ENCODE measurements at regions not wholly inside any gene's neighbourhood (a gene's known extent, or its start where the extent isn't known, plus 50 kb on each side); places are given as distances from the start of the nearest gene placed in this dataset.

GRCh38 chr1:232139444-232139843 lies 490.5 kb downstream of the SIPA1L2 start:
- no peak overlapping the region for H3K4me3 ChIP-seq (ENCODE audit: low read length)
- no peak for DNase-seq (ENCODE audit: low read depth)
- TF ChIP-seq, protein P1, sequence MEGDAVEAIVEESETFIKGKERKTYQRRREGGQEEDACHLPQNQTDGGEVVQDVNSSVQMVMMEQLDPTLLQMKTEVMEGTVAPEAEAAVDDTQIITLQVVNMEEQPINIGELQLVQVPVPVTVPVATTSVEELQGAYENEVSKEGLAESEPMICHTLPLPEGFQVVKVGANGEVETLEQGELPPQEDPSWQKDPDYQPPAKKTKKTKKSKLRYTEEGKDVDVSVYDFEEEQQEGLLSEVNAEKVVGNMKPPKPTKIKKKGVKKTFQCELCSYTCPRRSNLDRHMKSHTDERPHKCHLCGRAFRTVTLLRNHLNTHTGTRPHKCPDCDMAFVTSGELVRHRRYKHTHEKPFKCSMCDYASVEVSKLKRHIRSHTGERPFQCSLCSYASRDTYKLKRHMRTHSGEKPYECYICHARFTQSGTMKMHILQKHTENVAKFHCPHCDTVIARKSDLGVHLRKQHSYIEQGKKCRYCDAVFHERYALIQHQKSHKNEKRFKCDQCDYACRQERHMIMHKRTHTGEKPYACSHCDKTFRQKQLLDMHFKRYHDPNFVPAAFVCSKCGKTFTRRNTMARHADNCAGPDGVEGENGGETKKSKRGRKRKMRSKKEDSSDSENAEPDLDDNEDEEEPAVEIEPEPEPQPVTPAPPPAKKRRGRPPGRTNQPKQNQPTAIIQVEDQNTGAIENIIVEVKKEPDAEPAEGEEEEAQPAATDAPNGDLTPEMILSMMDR (conservative IDR thresholded peaks at IDR 0.05; ENCODE audit: low read depth, low read length), result no peak

GRCh38 chr1:232138044-232138443 lies 491.9 kb downstream of the SIPA1L2 start:
- no peak for DNase-seq (ENCODE audit: low read depth)

GRCh38 chr1:232137066-232137465 lies 492.9 kb downstream of the SIPA1L2 start:
- H3K4me3 ChIP-seq (ENCODE audit: low read length), result no peak overlapping the region
- DNase-seq (ENCODE audit: low read depth), result no peak
- TF ChIP-seq, protein P1 (conservative IDR thresholded peaks at IDR 0.05; ENCODE audit: low read depth, low read length), result no peak

More at GRCh38 chr1:232138044-232138443, 491.9 kb downstream of the SIPA1L2 start:
- no peak overlapping the region for H3K4me3 ChIP-seq (ENCODE audit: low read length)
- TF ChIP-seq, protein P1 (conservative IDR thresholded peaks at IDR 0.05; ENCODE audit: low read depth, low read length), result no peak

GRCh38 chr1:232136136-232136535 lies 493.8 kb downstream of the SIPA1L2 start:
- TF ChIP-seq, protein P1 (conservative IDR thresholded peaks at IDR 0.05; ENCODE audit: low read depth, low read length), result no peak
- DNase-seq (ENCODE audit: low read depth), result no peak
- no peak overlapping the region for H3K4me3 ChIP-seq (ENCODE audit: low read length)

DNA sequence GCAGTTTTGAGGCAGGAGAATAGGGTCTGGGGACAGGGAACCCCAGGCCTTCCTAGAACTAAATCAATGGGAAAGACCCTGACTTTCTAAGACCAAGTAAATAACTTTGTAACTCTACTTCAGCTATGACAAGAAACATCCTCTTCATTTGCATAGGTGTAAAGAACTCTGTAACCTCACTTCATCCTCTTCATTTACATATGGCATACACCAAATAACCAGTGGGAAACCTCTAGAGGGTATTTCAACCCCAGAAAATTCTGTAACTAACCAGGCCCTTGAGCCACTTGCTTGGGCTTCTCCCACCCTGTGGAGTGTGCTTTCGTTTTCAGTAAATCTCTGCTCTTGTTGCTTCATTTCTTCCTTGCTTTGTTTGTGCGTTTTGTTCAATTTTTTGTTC lies 495.6 kb downstream of the SIPA1L2 start:
- H3K4me3 ChIP-seq (ENCODE audit: low read length), result no peak overlapping the region
- no peak for DNase-seq (ENCODE audit: low read depth)
- TF ChIP-seq, protein P1 (conservative IDR thresholded peaks at IDR 0.05; ENCODE audit: low read depth, low read length), result no peak

- DNase-seq (ENCODE audit: low read depth), result no peak
- TF ChIP-seq, protein P1 (conservative IDR thresholded peaks at IDR 0.05; ENCODE audit: low read depth, low read length), result no peak
- no peak overlapping the region for H3K4me3 ChIP-seq (ENCODE audit: low read length)
These were observed 497.4 kb downstream of the SIPA1L2 start for GRCh38 chr1:232132572-232132971.

DNA sequence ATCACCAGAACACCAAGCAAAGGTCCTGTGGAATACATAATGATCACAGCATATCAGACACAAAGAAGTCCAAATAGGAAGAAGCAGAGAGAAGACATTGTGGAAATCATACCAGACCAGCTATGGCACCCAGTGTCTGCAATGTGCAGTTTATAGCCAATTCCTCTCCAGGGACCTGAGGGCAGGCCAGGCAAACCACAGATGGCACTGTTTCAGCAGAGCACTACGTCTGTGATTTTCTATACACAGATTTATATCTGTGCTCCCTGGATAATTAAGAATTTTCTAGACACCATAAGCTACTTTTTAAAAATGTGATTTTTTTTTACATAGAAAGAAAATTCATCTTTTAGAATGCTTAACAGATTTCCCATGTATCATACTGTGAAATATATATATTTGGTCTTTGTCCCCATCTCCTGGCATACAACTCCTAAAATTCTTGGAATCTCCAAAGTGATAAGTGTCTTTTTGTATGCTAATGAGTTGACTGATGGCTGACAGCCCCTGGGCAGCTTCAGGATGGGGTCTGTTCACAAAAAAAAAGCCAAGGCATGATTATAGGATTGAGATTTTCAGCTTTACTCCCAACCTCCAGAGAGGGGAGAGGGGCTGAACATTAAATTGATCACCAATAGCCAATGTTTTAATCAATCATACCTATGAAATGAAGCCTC lies 498.1 kb downstream of the SIPA1L2 start:
- no peak for DNase-seq (ENCODE audit: low read depth)
- TF ChIP-seq, protein P1 (conservative IDR thresholded peaks at IDR 0.05; ENCODE audit: low read depth, low read length), result no peak
- no peak overlapping the region for H3K4me3 ChIP-seq (ENCODE audit: low read length)

All from retinal pigment epithelial cell (primary cell).